ENCODE measurements at regions not wholly inside any gene's neighbourhood (a gene's known extent, or its start where the extent isn't known, plus 50 kb on each side); places are given as distances from the start of the nearest gene placed in this dataset.

- ChIA-PET POLR2A (no interaction called here), RAD21 (ENCODE audit: unreplicated experiment) (no interaction called here), SMC1A (ENCODE audit: uncharacterized antibody, unreplicated experiment) (no interaction called here), CTCF (no interaction called here)
- Histone ChIP-seq H3K4me3 (no peak overlapping the region), H3K9ac (ENCODE audit: control insufficient read depth, insufficient read depth, low read length) (no peak overlapping the region), H3K4me2 (ENCODE audit: control insufficient read depth, insufficient read depth) (no peak overlapping the region), H3K9me3 (replicated peaks; ENCODE audit: control insufficient read depth, insufficient read depth, low read length) (no peaks in the 10 kb centered on the region), H3K27me3 (replicated peaks in 1 of 2; ENCODE audit: control insufficient read depth in 2 of 2, insufficient read depth in 2 of 2, low read length in 1 of 2) (no peaks in the 10 kb centered on the region), H3K27ac (ENCODE audit: control insufficient read depth, insufficient read depth) (no peak overlapping the region), H4K20me1 (ENCODE audit: control insufficient read depth, insufficient read depth) (no peaks in the 10 kb centered on the region), H2AFZ (ENCODE audit: control insufficient read depth, low read depth, low read length) (no peak overlapping the region), H3K79me2 (ENCODE audit: control insufficient read depth, insufficient read depth, low read length) (no peaks in the 10 kb centered on the region), H3K36me3 (ENCODE audit: control insufficient read depth in 2 of 2, insufficient read depth in 2 of 2, low read length in 1 of 2) (no peaks in the 10 kb centered on the region), H3K4me1 (ENCODE audit: control insufficient read depth, insufficient read depth, low read length) (no peaks in the 10 kb centered on the region)
- 0% methylated on average over 1 of the region's 1 CpG for WGBS (ENCODE audit: insufficient coverage, insufficient replicate concordance, low lambda C conversion rate, missing lambda C conversion rate)
- intact Hi-C loops (cut with micrococcal nuclease; ENCODE audit: unreplicated experiment) = no loop called here
- DNase-seq (ENCODE audit: low read depth, low spot score) (no peak), FAIRE-seq (no peak), ATAC-seq (no peak)
- in situ Hi-C loops (cut with MboI) = no loop called here
- no TSS peak for BruUV-seq (replicated peaks)
- TF ChIP-seq ZZZ3 (IDR thresholded peaks at IDR 0.05; ENCODE audit: control insufficient read depth, insufficient read length, low read depth) = no peak
- no peak for TF ChIP-seq NRF1 (conservative IDR thresholded peaks at IDR 0.05; ENCODE audit: low read depth, low read length)
- no peak for TF ChIP-seq NBN (IDR thresholded peaks at IDR 0.05)
- TF ChIP-seq PML (IDR thresholded peaks at IDR 0.05; ENCODE audit: low read length) = no peak
- no peak for TF ChIP-seq RAD21 (IDR thresholded peaks at IDR 0.05; ENCODE audit: insufficient read depth, low read depth, low read length)
- no peak for TF ChIP-seq TCF3 (IDR thresholded peaks at IDR 0.05; ENCODE audit: borderline replicate concordance, insufficient read depth, low read depth, low read length)
- no peak for TF ChIP-seq NR2F1 (conservative IDR thresholded peaks at IDR 0.05)
- no peak for TF ChIP-seq ETV6 (conservative IDR thresholded peaks at IDR 0.05 in 1 of 2, IDR thresholded peaks at IDR 0.05 in 1 of 2; ENCODE audit: borderline replicate concordance in 1 of 2, low read depth in 1 of 2)
- no peak for TF ChIP-seq ASH2L (IDR thresholded peaks at IDR 0.05; ENCODE audit: borderline replicate concordance, low read depth)
- TF ChIP-seq STAT3 (IDR thresholded peaks at IDR 0.05; ENCODE audit: low read depth, low read length) = no peak
- no peak for TF ChIP-seq SREBF1 (IDR thresholded peaks at IDR 0.05; ENCODE audit: low read length)
- no peak for TF ChIP-seq BACH1 (IDR thresholded peaks at IDR 0.05; ENCODE audit: borderline replicate concordance)
- no peak for TF ChIP-seq NKRF (conservative IDR thresholded peaks at IDR 0.05)
Observed at GRCh38 chr5:125429498-125429897, 683.1 kb upstream of the ZNF608 start.

Measured in GM12878 (cell line).